Erythroblast (primary cell): ENCODE measurements at regions not wholly inside any gene's neighbourhood (a gene's known extent, or its start where the extent isn't known, plus 50 kb on each side); places are given as distances from the start of the nearest gene placed in this dataset.

Experiments used
- GATA1 ChIP-seq: IDR thresholded peaks from 2 replicates; pipeline ENCODE4 v1.6.1; 2011; ENCODE audit warnings: low read depth, mild to moderate bottlenecking, control low read depth, low read length, moderate library complexity
- POLR2A ChIP-seq: IDR thresholded peaks from 2 replicates; pipeline ENCODE4 v1.6.1; 2011; ENCODE audit warnings: mild to moderate bottlenecking, low read length

DNA sequence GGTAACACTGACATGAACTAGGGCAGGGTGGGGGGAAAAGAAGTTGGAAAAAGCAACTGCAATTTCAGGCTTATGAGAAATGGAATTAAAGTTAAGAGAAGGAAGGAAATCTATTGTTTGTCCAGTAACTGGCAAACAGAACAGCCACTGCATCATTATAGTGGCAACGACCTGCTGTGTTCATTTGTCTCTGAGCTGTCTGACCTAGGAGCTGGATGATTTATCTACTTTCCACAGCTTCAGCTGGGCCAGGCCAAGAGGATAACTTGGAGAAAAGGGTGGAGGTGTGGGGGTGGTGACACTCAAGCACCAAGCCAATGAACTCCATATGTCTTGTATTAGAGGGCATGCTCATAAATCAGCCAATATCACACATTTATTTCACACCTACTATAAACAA is 291.5 kb upstream of the KLHL29 start:
- TF ChIP-seq POLR2A (no peak), GATA1 (no peak)
